ENCODE measurements at regions not wholly inside any gene's neighbourhood (a gene's known extent, or its start where the extent isn't known, plus 50 kb on each side); places are given as distances from the start of the nearest gene placed in this dataset.

- POLR2A ChIA-PET, result no interaction called here
- H2AFZ ChIP-seq (ENCODE audit: low read depth, low read length), result no peak overlapping the region
- CTCF ChIA-PET, result no interaction called here
- peaks cover 16% of the 10 kb centered on the region for H3K4me1 ChIP-seq (ENCODE audit: control insufficient read depth, extremely low read depth, insufficient read depth, low read length)
- no peak overlapping the region for H3K4me3 ChIP-seq (replicated peaks in 1 of 3; ENCODE audit: insufficient read depth in 1 of 3, low read depth in 1 of 3, low read length in 3 of 3)
- no peaks in the 10 kb centered on the region for H3K79me2 ChIP-seq (ENCODE audit: control insufficient read depth, insufficient read depth, low read length)
- no peak overlapping the region for H3K4me2 ChIP-seq (ENCODE audit: insufficient read depth, low read length)
- FAIRE-seq (no peak), DNase-seq (ENCODE audit: low read depth, low spot score) (no peak)
- H3K9me1 ChIP-seq (replicated peaks; ENCODE audit: control insufficient read depth, extremely low read depth, insufficient read depth, low read length), result no peaks in the 10 kb centered on the region
- H3K9me3 ChIP-seq (replicated peaks; ENCODE audit: control insufficient read depth, insufficient read depth, low read length), result no peaks in the 10 kb centered on the region
- no peaks in the 10 kb centered on the region for H3K27me3 ChIP-seq (ENCODE audit: control insufficient read depth in 2 of 2, insufficient read depth in 2 of 2, low read length in 2 of 2)
- H3K27ac ChIP-seq (ENCODE audit: insufficient read depth, low read depth, low read length), result no peak overlapping the region
- dilution Hi-C loops (cut with MboI; ENCODE audit: extremely low pct_ligation_motif_present, low sequenced_read_pairs), result no loop called here
- no peaks in the 10 kb centered on the region for H4K20me1 ChIP-seq (replicated peaks; ENCODE audit: control insufficient read depth, extremely low read depth, insufficient read depth, low read length)
- H3K9ac ChIP-seq (replicated peaks; ENCODE audit: extremely low read depth, insufficient read depth, low read length), result no peak overlapping the region
- TF ChIP-seq MAX (IDR thresholded peaks at IDR 0.05; ENCODE audit: insufficient read depth, insufficient read length) (no peak), POLR2AphosphoS5 (IDR thresholded peaks at IDR 0.05; ENCODE audit: insufficient read depth, low read depth, low read length) (no peak), EZH2 (IDR thresholded peaks at IDR 0.05; ENCODE audit: borderline replicate concordance, low read depth, low read length, severe bottlenecking) (no peak), MYC (IDR thresholded peaks at IDR 0.05; ENCODE audit: low read depth, low read length) (no peak), GATA2 (IDR thresholded peaks at IDR 0.05; ENCODE audit: insufficient read depth, insufficient read length, low read depth, low read length) (no peak), JUN (IDR thresholded peaks at IDR 0.05; ENCODE audit: borderline replicate concordance, insufficient read depth, insufficient read length, low read depth) (no peak), POLR2A (IDR thresholded peaks at IDR 0.05; ENCODE audit: low read depth, low read length) (no peak), FOS (IDR thresholded peaks at IDR 0.05; ENCODE audit: borderline replicate concordance, insufficient read depth, low read length) (no peak)
- TF ChIP-seq, protein P1, sequence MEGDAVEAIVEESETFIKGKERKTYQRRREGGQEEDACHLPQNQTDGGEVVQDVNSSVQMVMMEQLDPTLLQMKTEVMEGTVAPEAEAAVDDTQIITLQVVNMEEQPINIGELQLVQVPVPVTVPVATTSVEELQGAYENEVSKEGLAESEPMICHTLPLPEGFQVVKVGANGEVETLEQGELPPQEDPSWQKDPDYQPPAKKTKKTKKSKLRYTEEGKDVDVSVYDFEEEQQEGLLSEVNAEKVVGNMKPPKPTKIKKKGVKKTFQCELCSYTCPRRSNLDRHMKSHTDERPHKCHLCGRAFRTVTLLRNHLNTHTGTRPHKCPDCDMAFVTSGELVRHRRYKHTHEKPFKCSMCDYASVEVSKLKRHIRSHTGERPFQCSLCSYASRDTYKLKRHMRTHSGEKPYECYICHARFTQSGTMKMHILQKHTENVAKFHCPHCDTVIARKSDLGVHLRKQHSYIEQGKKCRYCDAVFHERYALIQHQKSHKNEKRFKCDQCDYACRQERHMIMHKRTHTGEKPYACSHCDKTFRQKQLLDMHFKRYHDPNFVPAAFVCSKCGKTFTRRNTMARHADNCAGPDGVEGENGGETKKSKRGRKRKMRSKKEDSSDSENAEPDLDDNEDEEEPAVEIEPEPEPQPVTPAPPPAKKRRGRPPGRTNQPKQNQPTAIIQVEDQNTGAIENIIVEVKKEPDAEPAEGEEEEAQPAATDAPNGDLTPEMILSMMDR (IDR thresholded peaks at IDR 0.05; ENCODE audit: extremely low read depth in 1 of 2, insufficient read depth in 1 of 2, low read depth in 1 of 2, low read length in 2 of 2), result no peak
- intact Hi-C loops (cut with micrococcal nuclease), result no loop called here
- no peaks in the 10 kb centered on the region for H3K36me3 ChIP-seq (ENCODE audit: control insufficient read depth in 2 of 2, extremely low read depth in 1 of 2, insufficient read depth in 2 of 2, low read length in 2 of 2)
- no TSS peak for BruUV-seq (replicated peaks)
Observed at GRCh38 chr6:90365565-90366219, 69.0 kb upstream of the BACH2 start.

Measured in endothelial cell of umbilical vein (primary cell).